ENCODE measurements at regions not wholly inside any gene's neighbourhood (a gene's known extent, or its start where the extent isn't known, plus 50 kb on each side); places are given as distances from the start of the nearest gene placed in this dataset.
"Not testable (repeated sequence)": the region's sequence is repeated elsewhere in the genome, so short reads cannot be mapped to it uniquely, and the experiment has no call there.

DNA sequence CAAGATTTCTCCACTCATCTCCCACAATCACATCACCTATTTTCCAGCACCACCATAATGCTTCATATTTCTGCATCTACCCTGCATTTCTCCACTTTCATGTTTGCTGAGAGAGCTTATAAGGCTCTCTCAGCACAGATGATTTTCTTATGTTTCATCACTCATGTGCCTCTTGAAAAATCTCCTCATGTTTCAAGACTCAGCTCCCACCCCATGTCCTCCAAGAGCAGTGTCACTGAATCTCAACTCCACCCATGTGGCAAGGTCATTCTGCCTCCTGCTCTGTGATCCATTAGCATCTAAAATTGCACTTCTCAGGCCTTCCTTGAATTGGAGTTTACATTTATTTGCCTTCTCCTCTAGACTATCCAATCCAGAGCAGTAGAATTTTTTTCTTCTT is 178.7 kb upstream of the IRAK1BP1 start:
- H3K4me1 ChIP-seq (ENCODE audit: insufficient read depth, low read length): no peaks in the 10 kb centered on the region
- H3K36me3 ChIP-seq (ENCODE audit: insufficient read depth, low read length): no peaks in the 10 kb centered on the region
- H2AFZ ChIP-seq (ENCODE audit: low read depth, low read length): no peak overlapping the region
- no peaks in the 10 kb centered on the region for H3K9me3 ChIP-seq (ENCODE audit: insufficient read depth, low read length, severe bottlenecking)
- H3K4me2 ChIP-seq (ENCODE audit: insufficient read depth, low read length): no peak overlapping the region
- DNase-seq (no peak), ATAC-seq (ENCODE audit: insufficient read depth, low read depth) (no peak)
- no peak for TF ChIP-seq EZH2 (IDR thresholded peaks at IDR 0.05; ENCODE audit: borderline replicate concordance, low read depth, low read length, severe bottlenecking)
- TF ChIP-seq, protein P1, sequence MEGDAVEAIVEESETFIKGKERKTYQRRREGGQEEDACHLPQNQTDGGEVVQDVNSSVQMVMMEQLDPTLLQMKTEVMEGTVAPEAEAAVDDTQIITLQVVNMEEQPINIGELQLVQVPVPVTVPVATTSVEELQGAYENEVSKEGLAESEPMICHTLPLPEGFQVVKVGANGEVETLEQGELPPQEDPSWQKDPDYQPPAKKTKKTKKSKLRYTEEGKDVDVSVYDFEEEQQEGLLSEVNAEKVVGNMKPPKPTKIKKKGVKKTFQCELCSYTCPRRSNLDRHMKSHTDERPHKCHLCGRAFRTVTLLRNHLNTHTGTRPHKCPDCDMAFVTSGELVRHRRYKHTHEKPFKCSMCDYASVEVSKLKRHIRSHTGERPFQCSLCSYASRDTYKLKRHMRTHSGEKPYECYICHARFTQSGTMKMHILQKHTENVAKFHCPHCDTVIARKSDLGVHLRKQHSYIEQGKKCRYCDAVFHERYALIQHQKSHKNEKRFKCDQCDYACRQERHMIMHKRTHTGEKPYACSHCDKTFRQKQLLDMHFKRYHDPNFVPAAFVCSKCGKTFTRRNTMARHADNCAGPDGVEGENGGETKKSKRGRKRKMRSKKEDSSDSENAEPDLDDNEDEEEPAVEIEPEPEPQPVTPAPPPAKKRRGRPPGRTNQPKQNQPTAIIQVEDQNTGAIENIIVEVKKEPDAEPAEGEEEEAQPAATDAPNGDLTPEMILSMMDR (IDR thresholded peaks at IDR 0.05; ENCODE audit: borderline replicate concordance, extremely low read depth, low read length, poor library complexity, severe bottlenecking): no peak
- no peaks in the 10 kb centered on the region for H3K79me2 ChIP-seq (ENCODE audit: insufficient read depth, low read length)
- no peak overlapping the region for H3K4me3 ChIP-seq (ENCODE audit: low read depth in 1 of 2, low read length in 2 of 2)
- no peaks in the 10 kb centered on the region for H3K27me3 ChIP-seq (ENCODE audit: insufficient read depth, low read length, poor library complexity)
- H4K20me1 ChIP-seq (ENCODE audit: insufficient read depth, low read length): no peaks in the 10 kb centered on the region
- H3K9ac ChIP-seq (ENCODE audit: low read depth, low read length): no peak overlapping the region
- H3K27ac ChIP-seq (ENCODE audit: low read length): no peak overlapping the region

DNA sequence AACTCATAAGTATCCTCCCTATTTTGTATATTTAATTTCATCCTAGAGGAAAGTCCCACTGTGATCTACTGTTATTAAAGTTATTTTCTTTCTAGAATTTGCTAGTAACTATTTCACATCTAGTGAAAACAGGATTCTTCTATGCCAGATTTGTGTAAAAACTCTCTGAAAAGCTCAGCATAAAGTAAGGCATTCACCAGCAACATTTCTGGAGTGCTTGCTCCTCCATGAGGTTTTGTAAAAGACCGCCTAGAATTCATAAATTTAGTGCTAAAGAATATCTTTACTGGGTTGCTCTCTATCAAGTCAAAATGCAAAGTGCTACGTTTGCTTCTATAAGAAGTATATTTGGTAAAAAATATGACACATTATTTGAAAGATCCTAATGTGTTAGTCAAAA is 173.5 kb upstream of the IRAK1BP1 start:
- Histone ChIP-seq H3K9me3 (ENCODE audit: insufficient read depth, low read length, severe bottlenecking) (no peaks in the 10 kb centered on the region), H3K27me3 (ENCODE audit: insufficient read depth, low read length, poor library complexity) (no peaks in the 10 kb centered on the region), H3K4me3 (ENCODE audit: low read depth in 1 of 2, low read length in 2 of 2) (no peak overlapping the region), H2AFZ (ENCODE audit: low read depth, low read length) (no peak overlapping the region), H3K4me1 (ENCODE audit: insufficient read depth, low read length) (no peaks in the 10 kb centered on the region), H4K20me1 (ENCODE audit: insufficient read depth, low read length) (no peaks in the 10 kb centered on the region), H3K9ac (ENCODE audit: low read depth, low read length) (no peak overlapping the region), H3K4me2 (ENCODE audit: insufficient read depth, low read length) (no peak overlapping the region), H3K27ac (ENCODE audit: low read length) (no peak overlapping the region), H3K79me2 (ENCODE audit: insufficient read depth, low read length) (no peaks in the 10 kb centered on the region), H3K36me3 (ENCODE audit: insufficient read depth, low read length) (no peaks in the 10 kb centered on the region)
- ATAC-seq (ENCODE audit: insufficient read depth, low read depth): no peak
- DNase-seq: no peak
- no peak for TF ChIP-seq EZH2 (IDR thresholded peaks at IDR 0.05; ENCODE audit: borderline replicate concordance, low read depth, low read length, severe bottlenecking)
- TF ChIP-seq, protein P1 (IDR thresholded peaks at IDR 0.05; ENCODE audit: borderline replicate concordance, extremely low read depth, low read length, poor library complexity, severe bottlenecking): no peak

DNA sequence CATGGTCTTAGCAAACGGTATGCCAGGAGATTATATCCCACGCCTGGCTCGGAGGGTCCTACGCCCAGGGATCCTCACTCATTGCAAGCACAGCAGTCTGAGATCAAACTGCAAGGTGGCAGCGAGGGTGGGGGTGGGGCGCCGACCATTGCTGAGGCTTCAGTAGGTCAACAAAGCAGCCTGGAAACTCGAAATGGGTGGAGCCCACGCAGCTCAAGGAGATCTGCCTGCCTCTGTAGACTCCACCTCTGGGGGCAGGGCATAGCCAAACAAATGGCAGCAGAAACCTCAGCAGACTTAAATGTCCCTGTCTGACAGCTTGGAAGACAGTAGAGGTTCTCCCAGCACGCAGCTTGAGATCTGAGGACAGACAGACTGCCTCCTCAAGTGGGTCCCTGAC is 172.7 kb upstream of the IRAK1BP1 start:
- not testable (repeated sequence) for H3K27me3 ChIP-seq (ENCODE audit: insufficient read depth, low read length, poor library complexity); DNase-seq; H3K36me3 ChIP-seq (ENCODE audit: insufficient read depth, low read length); H3K79me2 ChIP-seq (ENCODE audit: insufficient read depth, low read length); H3K4me3 ChIP-seq (ENCODE audit: low read depth in 1 of 2, low read length in 2 of 2); H3K4me1 ChIP-seq (ENCODE audit: insufficient read depth, low read length); H3K9me3 ChIP-seq (ENCODE audit: insufficient read depth, low read length, severe bottlenecking); ATAC-seq (ENCODE audit: insufficient read depth, low read depth); H3K4me2 ChIP-seq (ENCODE audit: insufficient read depth, low read length); H4K20me1 ChIP-seq (ENCODE audit: insufficient read depth, low read length); H2AFZ ChIP-seq (ENCODE audit: low read depth, low read length); H3K9ac ChIP-seq (ENCODE audit: low read depth, low read length); H3K27ac ChIP-seq (ENCODE audit: low read length)

DNA sequence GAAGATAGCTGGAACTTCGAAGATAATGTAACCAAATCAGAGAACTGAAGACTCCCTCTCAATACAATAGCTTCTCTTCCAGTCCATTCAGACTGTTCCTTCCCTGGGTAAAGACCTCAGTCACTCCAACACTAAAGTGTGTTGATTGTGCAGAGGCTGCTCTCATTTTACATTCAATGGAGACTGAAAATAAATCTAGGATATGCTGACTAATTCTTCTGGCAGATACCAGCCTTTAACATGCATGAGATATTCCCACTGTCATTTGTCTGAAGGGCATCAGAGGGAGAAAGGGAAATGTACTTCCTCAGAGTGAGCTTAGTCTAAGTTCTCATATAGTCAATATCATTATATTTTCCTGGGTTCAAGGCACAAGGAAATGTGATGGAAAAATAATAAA is 166.4 kb upstream of the IRAK1BP1 start:
- Histone ChIP-seq H3K27ac (ENCODE audit: low read length) (no peak overlapping the region), H3K4me1 (ENCODE audit: insufficient read depth, low read length) (no peaks in the 10 kb centered on the region), H3K4me2 (ENCODE audit: insufficient read depth, low read length) (no peak overlapping the region), H2AFZ (ENCODE audit: low read depth, low read length) (no peak overlapping the region), H3K4me3 (ENCODE audit: low read depth in 1 of 2, low read length in 2 of 2) (no peak overlapping the region), H3K36me3 (ENCODE audit: insufficient read depth, low read length) (no peaks in the 10 kb centered on the region), H3K79me2 (ENCODE audit: insufficient read depth, low read length) (no peaks in the 10 kb centered on the region), H3K9me3 (ENCODE audit: insufficient read depth, low read length, severe bottlenecking) (no peaks in the 10 kb centered on the region), H4K20me1 (ENCODE audit: insufficient read depth, low read length) (no peaks in the 10 kb centered on the region), H3K9ac (ENCODE audit: low read depth, low read length) (no peak overlapping the region), H3K27me3 (ENCODE audit: insufficient read depth, low read length, poor library complexity) (no peaks in the 10 kb centered on the region)
- no peak for ATAC-seq (ENCODE audit: insufficient read depth, low read depth)
- DNase-seq: no peak
- TF ChIP-seq, protein P1 (IDR thresholded peaks at IDR 0.05; ENCODE audit: borderline replicate concordance, extremely low read depth, low read length, poor library complexity, severe bottlenecking): no peak
- TF ChIP-seq EZH2 (IDR thresholded peaks at IDR 0.05; ENCODE audit: borderline replicate concordance, low read depth, low read length, severe bottlenecking): no peak

Measured in DND-41 (cell line).